Esophagus squamous epithelium (tissue), 5 donors: ENCODE measurements at regions not wholly inside any gene's neighbourhood (a gene's known extent, or its start where the extent isn't known, plus 50 kb on each side); places are given as distances from the start of the nearest gene placed in this dataset.
"Not testable (repeated sequence)": the region's sequence is repeated elsewhere in the genome, so short reads cannot be mapped to it uniquely, and the experiment has no call there.

Source experiments
- DNase-seq: peaks from one replicate; lab custom pipeline; 2025; lab: John Stamatoyannopoulos, UW
- H3K27ac ChIP-seq, 4 donors: fragments of 200-600 bp; sonication (generic); one replicate each; pipeline ENCODE4 v1.5.1; 2016 to 2019; ENCODE audit warnings: mild to moderate bottlenecking in 1 of 4
- H3K27me3 ChIP-seq, 4 donors: fragments of 200-600 bp; sonication (generic); 1 replicate in 3 of 4; 2 replicates in 1 of 4; pipeline versions ENCODE4 v1.5.1 to v1.6.0; 2017 to 2021; ENCODE audit warnings: antibody characterized with exemption in 1 of 4
- H3K36me3 ChIP-seq, 3 donors: fragments of 200-600 bp; sonication (generic); one replicate each; pipeline ENCODE4 v1.5.1; 2016 to 2019
- H3K4me1 ChIP-seq, 3 donors: fragments of 200-600 bp; sonication (generic); one replicate each; pipeline ENCODE4 v1.5.1; 2017 to 2019
- H3K4me3 ChIP-seq, 4 donors: fragments of 200-600 bp; sonication (generic); 1 replicate in 3 of 4; 2 replicates in 1 of 4; pipeline ENCODE4 v1.5.1; 2016 to 2019; ENCODE audit warnings: mild to moderate bottlenecking in 2 of 4, moderate library complexity in 1 of 4
- H3K9me3 ChIP-seq, 3 donors: fragments of 200-600 bp; sonication (generic); one replicate each; pipeline ENCODE4 v1.5.1; 2016 to 2019
- POLR2A ChIP-seq, 4 donors: fragments of 450-650 bp; IDR thresholded peaks; one replicate each; pipeline ENCODE4 v1.6.1; 2017; ENCODE audit warnings: antibody characterized with exemption in 4 of 4, mild to moderate bottlenecking in 4 of 4, moderate library complexity in 3 of 4
- WGBS, 2 donors: methylation state at CpG; one replicate each; pipeline ENCODE4 v1.1.5; 2018; 5-methylcytosine and 5-hydroxymethylcytosine counted together
- intact Hi-C: fragments of 100-400 bp; cut with DNase I; formaldehyde crosslinking; loops from one replicate; pipeline ENCODE4 v1.15.0; 2022
- TF ChIP-seq, protein P1 (sequence below), 6 experiments: fragments of 450-650 bp in 4 of 6; fragments of 200-600 bp in 2 of 6; sonication (generic) in 2 of 6; IDR thresholded peaks; one replicate each; pipeline ENCODE4 v1.5.1; 2016 to 2019; ENCODE audit warnings: antibody characterized with exemption in 6 of 6, mild to moderate bottlenecking in 4 of 6, moderate library complexity in 4 of 6
- donor health status: DM: yes; HTN: yes; CAD: no.

DNA sequence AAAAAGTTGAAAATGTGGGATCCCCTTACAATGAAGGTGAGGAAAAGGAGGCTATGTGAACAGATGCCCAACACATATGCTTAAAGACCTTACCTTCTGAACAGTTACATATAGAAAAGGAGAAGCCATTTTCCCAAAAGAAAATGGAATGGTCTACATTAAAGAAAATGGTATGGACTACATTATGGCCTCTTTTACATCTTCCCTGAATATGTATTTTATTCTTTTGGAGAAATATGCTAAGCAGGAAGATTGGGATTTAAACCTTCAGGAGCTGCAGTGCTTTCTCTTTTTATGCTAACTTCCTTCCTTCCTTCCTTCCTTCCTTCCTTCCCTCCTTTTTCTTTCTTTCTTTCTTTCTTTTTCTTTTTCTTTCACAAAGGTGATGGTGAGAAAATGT, 155.4 kb downstream of the SEC23IP start:
- no peak for TF ChIP-seq POLR2A (IDR thresholded peaks at IDR 0.05)
- TF ChIP-seq, protein P1, sequence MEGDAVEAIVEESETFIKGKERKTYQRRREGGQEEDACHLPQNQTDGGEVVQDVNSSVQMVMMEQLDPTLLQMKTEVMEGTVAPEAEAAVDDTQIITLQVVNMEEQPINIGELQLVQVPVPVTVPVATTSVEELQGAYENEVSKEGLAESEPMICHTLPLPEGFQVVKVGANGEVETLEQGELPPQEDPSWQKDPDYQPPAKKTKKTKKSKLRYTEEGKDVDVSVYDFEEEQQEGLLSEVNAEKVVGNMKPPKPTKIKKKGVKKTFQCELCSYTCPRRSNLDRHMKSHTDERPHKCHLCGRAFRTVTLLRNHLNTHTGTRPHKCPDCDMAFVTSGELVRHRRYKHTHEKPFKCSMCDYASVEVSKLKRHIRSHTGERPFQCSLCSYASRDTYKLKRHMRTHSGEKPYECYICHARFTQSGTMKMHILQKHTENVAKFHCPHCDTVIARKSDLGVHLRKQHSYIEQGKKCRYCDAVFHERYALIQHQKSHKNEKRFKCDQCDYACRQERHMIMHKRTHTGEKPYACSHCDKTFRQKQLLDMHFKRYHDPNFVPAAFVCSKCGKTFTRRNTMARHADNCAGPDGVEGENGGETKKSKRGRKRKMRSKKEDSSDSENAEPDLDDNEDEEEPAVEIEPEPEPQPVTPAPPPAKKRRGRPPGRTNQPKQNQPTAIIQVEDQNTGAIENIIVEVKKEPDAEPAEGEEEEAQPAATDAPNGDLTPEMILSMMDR (IDR thresholded peaks at IDR 0.05), result no peak
- DNase-seq, result no peak
- peak overlapping the region in 2 of 4 donors; percentile 18 to 45 for H3K27ac ChIP-seq
- peaks cover 0 to 17% (median 0%) of the 10 kb centered on the region in 3 donors for H3K4me1 ChIP-seq
- no peaks in the 10 kb centered on the region for H3K9me3 ChIP-seq
- no peaks in the 10 kb centered on the region for H3K27me3 ChIP-seq
- intact Hi-C loops, result no loop called here
- H3K4me3 ChIP-seq, result no peak overlapping the region
- no peaks in the 10 kb centered on the region for H3K36me3 ChIP-seq

DNA sequence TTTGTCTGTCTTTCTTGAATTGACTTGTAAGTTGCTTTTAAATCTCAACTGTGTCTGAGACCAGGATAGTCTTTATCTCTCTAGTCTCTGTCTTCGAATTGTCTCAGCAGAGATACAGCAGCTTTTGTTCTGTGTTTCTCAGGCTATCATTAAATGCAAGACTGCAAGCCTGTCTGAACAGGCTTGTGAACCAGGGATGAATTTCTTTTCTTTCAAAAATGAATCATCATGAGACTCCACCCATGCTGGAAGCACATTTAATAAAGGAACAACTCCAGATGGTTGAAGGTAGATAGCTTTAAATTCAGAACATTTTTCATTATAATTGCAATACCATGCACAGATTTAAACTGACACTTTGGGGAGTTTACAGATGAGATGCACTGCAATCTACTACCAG, 155.9 kb downstream of the SEC23IP start:
- WGBS, 2 donors, result 14 to 25% methylated on average over 1 of the region's 1 CpG
- Histone ChIP-seq H3K4me1 (peaks cover 0 to 20% (median 0%) of the 10 kb centered on the region in 3 donors), H3K27me3 (no peaks in the 10 kb centered on the region), H3K9me3 (no peaks in the 10 kb centered on the region), H3K36me3 (no peaks in the 10 kb centered on the region), H3K4me3 (no peak overlapping the region), H3K27ac (peak overlapping the region in 2 of 4 donors; percentile 35 to 45)
- TF ChIP-seq, protein P1 (IDR thresholded peaks at IDR 0.05), result no peak
- no peak for TF ChIP-seq POLR2A (IDR thresholded peaks at IDR 0.05)
- intact Hi-C loops, result no loop called here
- DNase-seq, result no peak

DNA sequence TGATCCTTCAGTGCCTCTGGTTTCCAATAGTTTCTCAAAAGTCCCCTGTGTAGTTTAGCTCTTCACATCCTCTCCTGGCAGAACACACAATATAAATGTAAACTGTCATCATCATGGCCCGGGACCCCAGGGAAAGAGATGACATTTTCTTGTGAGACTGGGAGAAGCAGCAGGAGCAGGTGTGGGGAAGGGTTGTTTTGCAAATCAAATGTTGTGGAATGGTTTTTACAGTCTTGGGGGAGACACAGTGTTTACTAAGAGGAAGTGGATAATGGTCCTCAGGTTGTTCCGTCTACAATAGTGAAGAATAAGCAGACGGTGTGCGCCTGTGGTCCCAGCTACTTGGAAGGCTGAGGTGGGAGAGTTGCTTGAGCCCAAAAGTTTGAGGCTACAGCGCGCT, 159.1 kb downstream of the SEC23IP start:
- Histone ChIP-seq H3K9me3 (no peaks in the 10 kb centered on the region), H3K36me3 (no peaks in the 10 kb centered on the region), H3K4me1 (peaks cover 0 to 20% (median 0%) of the 10 kb centered on the region in 3 donors), H3K27me3 (no peaks in the 10 kb centered on the region), H3K4me3 (no peak overlapping the region), H3K27ac (no peak overlapping the region)
- no peak for DNase-seq
- no peak for TF ChIP-seq POLR2A (IDR thresholded peaks at IDR 0.05)
- TF ChIP-seq, protein P1 (IDR thresholded peaks at IDR 0.05), result no peak
- intact Hi-C loops, result no loop called here
- 64 to 66% methylated on average over 6 of the region's 6 CpGs for WGBS, 2 donors

DNA sequence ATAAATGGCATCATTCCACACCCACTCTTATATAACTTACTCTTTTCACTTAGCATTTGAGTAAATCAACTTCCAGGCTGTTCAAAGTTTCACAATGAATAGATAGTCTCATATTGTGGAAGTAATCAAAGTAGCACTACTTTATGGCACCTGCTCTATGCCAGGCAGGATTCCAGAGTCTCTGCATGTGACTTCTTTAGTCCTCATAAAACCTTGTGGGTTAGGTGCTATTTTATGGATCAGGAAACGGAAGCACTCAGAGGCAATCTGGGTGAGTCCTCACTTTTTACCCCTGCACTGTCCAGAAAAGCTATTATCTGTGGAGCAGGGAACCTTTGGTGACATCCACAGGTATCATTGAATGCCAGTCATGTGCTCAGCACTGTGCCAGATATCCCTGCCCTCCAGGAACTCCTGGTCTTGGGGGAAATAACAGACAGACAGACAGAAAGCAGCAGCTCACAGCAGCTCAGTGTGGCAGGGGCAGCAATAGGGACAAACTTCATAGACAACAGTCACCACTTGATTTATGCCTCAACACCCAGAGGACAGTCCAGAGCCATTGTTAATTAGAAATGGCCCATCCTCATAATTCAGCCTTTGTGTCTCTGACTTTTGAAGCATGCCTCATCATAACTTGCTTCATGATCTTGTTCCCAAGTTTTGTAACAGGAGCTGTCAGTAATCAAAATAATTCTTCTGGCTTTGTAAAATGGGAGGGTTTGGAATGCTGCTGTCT, 160.6 kb downstream of the SEC23IP start:
- Histone ChIP-seq H3K27me3 (no peaks in the 10 kb centered on the region), H3K4me1 (peaks cover 0 to 15% (median 0%) of the 10 kb centered on the region in 3 donors), H3K4me3 (no peak overlapping the region), H3K27ac (no peak overlapping the region), H3K36me3 (no peaks in the 10 kb centered on the region), H3K9me3 (no peaks in the 10 kb centered on the region)
- WGBS, 2 donors, result 9 to 50% methylated on average over 1 of the region's 1 CpG
- intact Hi-C loops, result no loop called here
- no peak for TF ChIP-seq POLR2A (IDR thresholded peaks at IDR 0.05)
- TF ChIP-seq, protein P1 (IDR thresholded peaks at IDR 0.05), result no peak
- no peak for DNase-seq

DNA sequence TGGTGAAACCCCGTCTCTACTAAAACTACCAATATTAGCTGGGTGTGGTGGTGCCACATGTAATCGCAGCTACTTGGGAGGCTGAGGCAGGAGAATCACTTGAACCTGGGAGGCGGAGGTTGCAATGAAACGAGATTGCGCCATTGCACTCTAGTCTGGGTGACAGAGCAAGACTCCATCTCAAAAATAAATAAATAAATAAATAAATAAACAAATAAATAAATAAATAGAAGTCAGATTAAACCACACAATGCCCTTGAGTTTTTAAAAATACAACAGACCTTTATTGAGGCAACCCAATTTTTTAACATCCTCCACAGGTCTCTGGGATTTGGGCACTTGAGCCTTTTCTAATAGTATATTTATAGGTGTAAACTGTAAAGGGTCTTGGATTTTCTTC, 167.3 kb downstream of the SEC23IP start:
- H3K9me3 ChIP-seq, H3K36me3 ChIP-seq, H3K4me3 ChIP-seq, H3K27me3 ChIP-seq, intact Hi-C loops, H3K4me1 ChIP-seq, H3K27ac ChIP-seq, DNase-seq: not testable (repeated sequence)
- WGBS, 2 donors, result 95 to 98% methylated on average over 5 of the region's 5 CpGs
